PFSK-1 (cell line): ENCODE measurements at regions not wholly inside any gene's neighbourhood (a gene's known extent, or its start where the extent isn't known, plus 50 kb on each side); places are given as distances from the start of the nearest gene placed in this dataset.

Source experiments
- FOXP2 ChIP-seq: optimal IDR thresholded peaks from 2 replicates; pipeline ENCODE3; 2011; ENCODE audit warnings: borderline replicate concordance, control low read depth, inconsistent platforms; ENCODE audit not compliant: insufficient read depth; ENCODE audit errors: extremely low read length, extremely low read depth
- POLR2AphosphoS5 ChIP-seq: IDR thresholded peaks from 2 replicates; pipeline ENCODE4 v1.6.1; 2012; ENCODE audit warnings: low read depth, mild to moderate bottlenecking, control low read depth, low read length, moderate library complexity
- SIN3A ChIP-seq: IDR thresholded peaks from 2 replicates; pipeline ENCODE4 v1.6.1; 2012; ENCODE audit warnings: mild to moderate bottlenecking, low read length, moderate library complexity, borderline replicate concordance; ENCODE audit not compliant: insufficient read depth
- TAF1 ChIP-seq: IDR thresholded peaks from 2 replicates; pipeline ENCODE4 v1.6.1; 2012; ENCODE audit warnings: low read length, control low read depth, borderline replicate concordance; ENCODE audit not compliant: insufficient read depth
- TF ChIP-seq, protein P1 (sequence below), 2 experiments: IDR thresholded peaks; 2 replicates each; pipeline versions ENCODE4 v1.6.1 to v1.8.0; 2011 to 2012; ENCODE audit warnings: low read depth in 2 of 2, low read length in 2 of 2, control low read depth in 1 of 2, inconsistent platforms in 1 of 2, mild to moderate bottlenecking in 1 of 2, moderate library complexity in 1 of 2; ENCODE audit not compliant: insufficient read depth in 1 of 2

DNA sequence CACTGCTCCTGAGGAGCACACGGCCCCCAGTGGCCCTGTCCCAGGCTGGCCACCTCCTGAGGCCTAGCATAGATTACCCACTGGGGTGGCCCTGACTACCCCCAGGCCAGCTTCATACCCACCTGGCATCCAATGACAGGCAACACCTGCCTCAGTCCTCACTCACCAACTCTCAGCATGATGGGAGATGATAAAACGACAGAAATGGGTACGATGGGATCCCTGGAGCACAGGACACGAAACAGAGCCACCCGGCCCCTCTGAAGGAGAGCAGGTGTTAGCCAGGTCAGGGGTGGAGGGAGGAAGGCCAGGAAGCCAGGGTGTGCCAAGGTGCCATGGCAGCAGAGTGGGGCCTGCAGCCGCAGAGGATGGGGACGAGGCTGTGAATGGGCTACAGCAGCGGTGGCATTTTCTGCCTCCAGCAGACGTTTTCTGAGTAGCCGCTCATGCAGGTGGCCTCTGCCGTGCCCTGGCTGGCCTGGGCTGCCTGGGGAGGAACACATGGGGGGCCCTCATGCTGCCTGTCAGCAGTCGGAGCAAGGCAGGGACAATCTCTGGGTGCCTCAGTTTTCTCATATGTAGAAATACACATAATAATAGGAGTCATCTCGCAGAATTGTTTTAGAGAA, 50.2 kb upstream of the FGF3 start:
- TF ChIP-seq, protein P1, sequence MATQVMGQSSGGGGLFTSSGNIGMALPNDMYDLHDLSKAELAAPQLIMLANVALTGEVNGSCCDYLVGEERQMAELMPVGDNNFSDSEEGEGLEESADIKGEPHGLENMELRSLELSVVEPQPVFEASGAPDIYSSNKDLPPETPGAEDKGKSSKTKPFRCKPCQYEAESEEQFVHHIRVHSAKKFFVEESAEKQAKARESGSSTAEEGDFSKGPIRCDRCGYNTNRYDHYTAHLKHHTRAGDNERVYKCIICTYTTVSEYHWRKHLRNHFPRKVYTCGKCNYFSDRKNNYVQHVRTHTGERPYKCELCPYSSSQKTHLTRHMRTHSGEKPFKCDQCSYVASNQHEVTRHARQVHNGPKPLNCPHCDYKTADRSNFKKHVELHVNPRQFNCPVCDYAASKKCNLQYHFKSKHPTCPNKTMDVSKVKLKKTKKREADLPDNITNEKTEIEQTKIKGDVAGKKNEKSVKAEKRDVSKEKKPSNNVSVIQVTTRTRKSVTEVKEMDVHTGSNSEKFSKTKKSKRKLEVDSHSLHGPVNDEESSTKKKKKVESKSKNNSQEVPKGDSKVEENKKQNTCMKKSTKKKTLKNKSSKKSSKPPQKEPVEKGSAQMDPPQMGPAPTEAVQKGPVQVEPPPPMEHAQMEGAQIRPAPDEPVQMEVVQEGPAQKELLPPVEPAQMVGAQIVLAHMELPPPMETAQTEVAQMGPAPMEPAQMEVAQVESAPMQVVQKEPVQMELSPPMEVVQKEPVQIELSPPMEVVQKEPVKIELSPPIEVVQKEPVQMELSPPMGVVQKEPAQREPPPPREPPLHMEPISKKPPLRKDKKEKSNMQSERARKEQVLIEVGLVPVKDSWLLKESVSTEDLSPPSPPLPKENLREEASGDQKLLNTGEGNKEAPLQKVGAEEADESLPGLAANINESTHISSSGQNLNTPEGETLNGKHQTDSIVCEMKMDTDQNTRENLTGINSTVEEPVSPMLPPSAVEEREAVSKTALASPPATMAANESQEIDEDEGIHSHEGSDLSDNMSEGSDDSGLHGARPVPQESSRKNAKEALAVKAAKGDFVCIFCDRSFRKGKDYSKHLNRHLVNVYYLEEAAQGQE (IDR thresholded peaks at IDR 0.05; ENCODE audit: insufficient read depth in 1 of 2, low read depth in 2 of 2, low read length in 2 of 2): no peak
- no peak for TF ChIP-seq SIN3A
- no peak for TF ChIP-seq TAF1

DNA sequence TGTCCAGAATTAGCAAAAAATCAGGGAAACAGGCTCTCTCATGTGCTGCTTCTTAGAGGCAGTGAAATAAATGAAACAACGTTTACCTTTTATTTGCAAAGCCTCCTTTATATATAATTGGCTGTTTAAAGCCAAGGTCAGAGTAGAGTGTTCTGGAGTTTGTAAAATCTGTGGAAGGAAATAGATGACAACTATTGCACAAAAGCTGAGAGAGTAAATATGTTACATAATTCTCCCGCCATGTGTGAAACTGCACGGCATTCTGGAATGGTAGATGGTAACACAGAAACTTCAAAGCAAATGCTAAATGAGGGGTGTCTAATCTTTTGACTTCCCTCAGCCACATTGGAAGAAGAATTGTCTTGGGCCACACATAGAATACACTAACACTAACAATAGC, 51.5 kb upstream of the FGF3 start:
- TF ChIP-seq SIN3A (no peak), FOXP2 (no peak), TAF1 (no peak), POLR2AphosphoS5 (no peak)
- TF ChIP-seq, protein P1 (IDR thresholded peaks at IDR 0.05; ENCODE audit: insufficient read depth in 1 of 2, low read depth in 2 of 2, low read length in 2 of 2): no peak

DNA sequence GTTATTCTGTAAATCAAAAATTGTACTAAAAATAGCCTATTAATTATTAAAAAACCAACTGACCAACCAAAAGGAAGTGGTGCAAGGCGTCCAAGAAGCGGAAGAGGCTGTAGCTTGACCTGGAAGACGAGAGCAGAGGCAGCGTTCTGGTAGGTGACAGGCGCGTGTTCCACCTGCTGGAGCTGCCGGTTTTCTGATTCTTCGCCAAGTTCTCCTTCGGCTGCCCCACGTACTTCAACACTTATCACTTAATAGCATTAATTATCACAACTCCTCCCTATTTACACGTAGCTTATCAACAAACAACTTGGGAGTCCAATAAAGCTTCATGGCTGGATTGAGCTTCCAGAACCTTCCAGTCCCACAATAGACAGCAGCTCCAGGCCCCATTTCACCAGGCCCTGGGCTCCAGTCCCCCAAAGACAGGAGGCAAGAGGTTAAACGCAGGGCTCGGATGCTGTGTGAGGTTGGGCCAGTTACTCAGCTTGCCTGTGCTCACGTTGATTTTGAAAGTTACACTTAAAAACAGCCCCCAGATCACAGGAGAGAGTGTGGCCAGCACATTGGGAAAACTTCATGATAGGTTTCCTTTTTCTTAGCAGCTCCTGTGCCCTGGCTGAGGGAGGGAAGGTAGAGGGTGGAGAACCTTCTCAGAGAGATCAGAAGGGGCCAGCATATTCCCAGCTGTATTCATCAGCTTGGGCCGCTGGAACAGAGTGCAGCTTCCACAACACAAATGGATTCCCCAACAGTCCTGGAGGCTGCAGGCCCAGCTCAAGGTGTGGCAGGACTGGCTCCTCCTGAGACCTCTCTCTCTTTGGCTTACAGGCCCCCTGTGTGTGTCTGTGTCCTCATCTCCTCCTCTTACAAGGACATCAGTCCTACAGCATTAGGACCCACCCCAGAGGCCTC, 54.2 kb upstream of the FGF3 start:
- no peak for TF ChIP-seq POLR2AphosphoS5
- TF ChIP-seq TAF1: no peak
- TF ChIP-seq, protein P1 (IDR thresholded peaks at IDR 0.05; ENCODE audit: insufficient read depth in 1 of 2, low read depth in 2 of 2, low read length in 2 of 2): no peak
- no peak for TF ChIP-seq FOXP2
- TF ChIP-seq SIN3A: no peak

DNA sequence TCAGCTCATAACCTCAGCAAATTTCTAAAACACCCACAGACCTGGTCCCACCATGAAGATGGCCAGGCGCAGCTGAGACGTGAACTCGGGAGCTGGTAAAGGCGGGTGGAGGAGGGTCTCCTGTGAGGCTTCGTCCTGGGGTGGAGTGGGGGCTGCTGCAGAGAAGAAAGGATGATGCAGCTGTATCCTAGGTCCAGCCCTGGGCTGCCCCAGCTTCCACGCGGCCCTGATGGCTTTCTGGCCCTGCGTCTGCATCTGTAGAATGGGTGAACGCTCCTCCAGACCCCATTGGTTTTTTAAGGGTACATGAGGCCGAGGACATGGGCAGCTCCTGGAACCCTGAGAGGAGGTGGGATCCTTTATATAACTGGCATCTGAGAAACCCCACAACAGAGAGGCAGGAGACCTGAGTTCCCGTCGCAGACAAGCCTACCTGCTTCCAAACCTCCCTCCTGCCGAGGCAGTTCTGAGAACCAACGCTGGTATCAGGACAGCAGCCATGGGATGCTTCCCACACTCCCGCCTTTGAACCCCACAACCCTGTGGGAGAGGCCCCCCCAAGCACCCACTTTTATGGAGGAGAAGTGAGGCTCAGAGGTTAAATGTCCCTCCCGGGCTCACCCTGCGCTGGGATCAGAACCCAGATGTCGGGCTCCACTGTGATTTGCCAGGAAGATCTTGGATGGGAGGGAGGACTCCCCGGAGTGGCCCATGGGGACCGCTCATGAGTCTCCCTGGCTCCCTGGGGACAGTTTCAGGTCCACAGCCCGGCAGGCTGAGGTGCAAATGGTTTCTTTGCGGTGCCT, 55.2 kb upstream of the FGF3 start:
- no peak for TF ChIP-seq POLR2AphosphoS5
- no peak for TF ChIP-seq TAF1
- TF ChIP-seq FOXP2: no peak
- TF ChIP-seq, protein P1 (IDR thresholded peaks at IDR 0.05; ENCODE audit: insufficient read depth in 1 of 2, low read depth in 2 of 2, low read length in 2 of 2): no peak
- TF ChIP-seq SIN3A: no peak
